Astrocyte of the cerebellum (primary cell): ENCODE measurements at regions not wholly inside any gene's neighbourhood (a gene's known extent, or its start where the extent isn't known, plus 50 kb on each side); places are given as distances from the start of the nearest gene placed in this dataset.

ENCODE experiments used
- DNase-seq: peaks from one replicate; pipeline ENCODE4 v3.0.0-alpha.2; 2011; ENCODE audit warnings: low read depth
- H3K4me3 ChIP-seq: 2 replicates; pipeline ENCODE4 v1.5.1; 2011; ENCODE audit warnings: mild to moderate bottlenecking, low read depth, low read length, moderate library complexity
- in situ Hi-C: cut with HindIII; loops from 2 replicates; pipeline ENCODE4 v1.10.0; 2017; ENCODE audit warnings: low sequenced_read_pairs
- TF ChIP-seq, protein P1 (sequence below): IDR thresholded peaks from 2 replicates; pipeline ENCODE4 v1.5.1; 2012; ENCODE audit warnings: low read length, low read depth, moderate library complexity, mild to moderate bottlenecking; ENCODE audit errors: missing control alignments

DNA sequence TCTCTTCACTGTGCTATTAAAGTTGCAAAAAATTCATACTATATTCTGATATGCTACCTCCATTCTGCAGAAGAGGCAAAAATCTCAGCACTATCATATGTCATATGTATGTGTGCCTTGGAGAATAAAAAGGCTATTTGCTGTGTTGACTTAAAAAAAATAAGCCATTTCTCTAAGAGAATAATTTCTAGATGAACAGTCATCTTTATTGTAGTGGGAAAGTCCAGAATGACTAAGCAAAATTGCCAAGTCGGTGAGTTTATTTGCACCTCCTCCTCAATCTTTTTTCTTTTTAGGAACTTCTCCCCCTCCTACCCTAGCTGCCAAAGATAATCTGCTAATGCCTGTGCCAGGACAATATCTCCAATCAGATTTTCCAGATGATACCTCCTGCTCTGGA lies 353.8 kb upstream of the FAR2 start:
- TF ChIP-seq, protein P1, sequence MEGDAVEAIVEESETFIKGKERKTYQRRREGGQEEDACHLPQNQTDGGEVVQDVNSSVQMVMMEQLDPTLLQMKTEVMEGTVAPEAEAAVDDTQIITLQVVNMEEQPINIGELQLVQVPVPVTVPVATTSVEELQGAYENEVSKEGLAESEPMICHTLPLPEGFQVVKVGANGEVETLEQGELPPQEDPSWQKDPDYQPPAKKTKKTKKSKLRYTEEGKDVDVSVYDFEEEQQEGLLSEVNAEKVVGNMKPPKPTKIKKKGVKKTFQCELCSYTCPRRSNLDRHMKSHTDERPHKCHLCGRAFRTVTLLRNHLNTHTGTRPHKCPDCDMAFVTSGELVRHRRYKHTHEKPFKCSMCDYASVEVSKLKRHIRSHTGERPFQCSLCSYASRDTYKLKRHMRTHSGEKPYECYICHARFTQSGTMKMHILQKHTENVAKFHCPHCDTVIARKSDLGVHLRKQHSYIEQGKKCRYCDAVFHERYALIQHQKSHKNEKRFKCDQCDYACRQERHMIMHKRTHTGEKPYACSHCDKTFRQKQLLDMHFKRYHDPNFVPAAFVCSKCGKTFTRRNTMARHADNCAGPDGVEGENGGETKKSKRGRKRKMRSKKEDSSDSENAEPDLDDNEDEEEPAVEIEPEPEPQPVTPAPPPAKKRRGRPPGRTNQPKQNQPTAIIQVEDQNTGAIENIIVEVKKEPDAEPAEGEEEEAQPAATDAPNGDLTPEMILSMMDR, result no peak
- no peak overlapping the region for H3K4me3 ChIP-seq
- in situ Hi-C loops, result no loop called here
- DNase-seq, result no peak

- in situ Hi-C loops, result no loop called here
- TF ChIP-seq, protein P1, result no peak
- DNase-seq, result no peak
- no peak overlapping the region for H3K4me3 ChIP-seq
Observed at GRCh38 chr12:28799348-28799747, 349.7 kb upstream of the FAR2 start.

- H3K4me3 ChIP-seq, result no peak overlapping the region
- TF ChIP-seq, protein P1, result no peak
- in situ Hi-C loops, result no loop called here
- DNase-seq, result no peak
Observed at GRCh38 chr12:28800129-28800528, 348.9 kb upstream of the FAR2 start.

DNA sequence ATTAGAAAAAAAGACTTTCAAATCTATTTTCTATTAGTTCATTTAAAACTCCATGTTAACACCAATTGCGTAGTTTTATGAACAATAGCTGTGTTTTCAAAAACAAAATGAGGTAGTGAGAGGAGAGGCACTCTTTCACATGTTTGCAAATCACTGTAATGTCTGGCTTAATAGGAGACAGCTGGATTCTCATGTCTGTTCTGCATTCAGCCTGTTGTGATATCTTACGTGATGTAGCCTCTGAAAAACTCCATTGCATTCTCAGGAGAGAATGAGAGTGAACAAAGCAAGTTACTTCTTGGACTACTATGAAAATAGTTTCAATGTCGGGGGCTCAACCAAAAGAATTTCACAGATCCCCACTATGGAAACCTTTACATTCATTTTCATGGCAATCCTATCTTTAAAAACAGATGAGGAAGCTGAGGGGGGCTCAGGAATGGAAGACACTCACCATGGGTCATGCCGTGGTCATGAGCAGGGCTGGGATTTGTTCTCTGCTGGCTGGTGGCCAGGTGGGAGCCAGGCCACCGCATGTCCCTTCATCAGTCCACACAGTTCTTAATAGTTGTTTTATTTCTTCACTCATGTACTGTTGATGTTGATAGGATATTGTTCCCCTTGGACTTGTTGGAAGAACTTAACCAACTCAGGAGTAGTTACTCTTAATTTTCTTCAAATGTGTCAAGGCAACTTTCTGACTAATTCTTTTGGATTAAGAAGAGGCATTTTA lies 346.2 kb upstream of the FAR2 start:
- in situ Hi-C loops, result no loop called here
- no peak for DNase-seq
- TF ChIP-seq, protein P1, result no peak
- H3K4me3 ChIP-seq, result no peak overlapping the region

DNA sequence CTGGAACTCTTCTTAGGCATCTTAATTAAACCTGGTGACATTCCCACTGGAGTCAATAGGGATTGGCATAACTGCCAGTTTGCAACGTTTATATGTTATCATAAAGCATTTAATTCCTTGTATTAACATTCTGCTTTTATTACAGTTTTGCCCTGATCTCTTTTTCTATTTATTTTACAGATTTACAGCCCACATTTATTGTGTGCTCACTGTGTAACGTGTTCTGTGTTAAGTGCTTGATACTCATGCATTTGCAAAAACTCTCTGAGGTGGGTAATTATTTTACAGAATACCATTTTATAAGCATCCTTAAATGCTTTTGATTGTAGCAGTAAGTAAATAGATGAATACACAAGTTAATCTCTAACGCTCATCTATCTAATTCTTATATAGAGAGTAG lies 341.5 kb upstream of the FAR2 start:
- TF ChIP-seq, protein P1, result no peak
- DNase-seq, result no peak
- in situ Hi-C loops, result no loop called here
- H3K4me3 ChIP-seq, result no peak overlapping the region

GRCh38 chr12:28811457-28811856 lies 337.6 kb upstream of the FAR2 start:
- TF ChIP-seq, protein P1, result no peak
- no peak overlapping the region for H3K4me3 ChIP-seq
- in situ Hi-C loops, result no loop called here
- DNase-seq, result no peak
